Uterus (tissue), 2 donors: ENCODE measurements at regions not wholly inside any gene's neighbourhood (a gene's known extent, or its start where the extent isn't known, plus 50 kb on each side); places are given as distances from the start of the nearest gene placed in this dataset.

Experiments
- CTCF ChIP-seq, 4 experiments: fragments of 200-600 bp in 2 of 4; fragments of 450-650 bp in 2 of 4; sonication (generic) in 2 of 4; IDR thresholded peaks; one replicate each; pipeline ENCODE4 v1.5.1; 2016 to 2019; ENCODE audit warnings: antibody characterized with exemption in 4 of 4, mild to moderate bottlenecking in 2 of 4, moderate library complexity in 1 of 4
- POLR2A ChIP-seq, 2 donors: fragments of 450-650 bp; IDR thresholded peaks; one replicate each; pipeline ENCODE4 v1.6.1; 2016; ENCODE audit warnings: antibody characterized with exemption in 2 of 2, mild to moderate bottlenecking in 1 of 2, moderate library complexity in 1 of 2

GRCh38 chr6:14964556-14965270 lies 281.2 kb upstream of the JARID2 start:
- TF ChIP-seq CTCF (IDR thresholded peaks at IDR 0.05) (no peak), POLR2A (IDR thresholded peaks at IDR 0.05) (no peak)
